Stimulated activated CD4-positive, alpha-beta T cell treated with anti-CD3 and anti-CD28 coated beads, Interleukin-1b, Interleukin-23, amount 100 ng/mL, for 1 hour (primary cell): ENCODE measurements at regions not wholly inside any gene's neighbourhood (a gene's known extent, or its start where the extent isn't known, plus 50 kb on each side); places are given as distances from the start of the nearest gene placed in this dataset.

ENCODE experiments used
- DNase-seq, 2 donors: peaks; one replicate each; pipeline ENCODE4 v3.0.0-alpha.2; 2020; ENCODE audit warnings: low read depth in 2 of 2

DNA sequence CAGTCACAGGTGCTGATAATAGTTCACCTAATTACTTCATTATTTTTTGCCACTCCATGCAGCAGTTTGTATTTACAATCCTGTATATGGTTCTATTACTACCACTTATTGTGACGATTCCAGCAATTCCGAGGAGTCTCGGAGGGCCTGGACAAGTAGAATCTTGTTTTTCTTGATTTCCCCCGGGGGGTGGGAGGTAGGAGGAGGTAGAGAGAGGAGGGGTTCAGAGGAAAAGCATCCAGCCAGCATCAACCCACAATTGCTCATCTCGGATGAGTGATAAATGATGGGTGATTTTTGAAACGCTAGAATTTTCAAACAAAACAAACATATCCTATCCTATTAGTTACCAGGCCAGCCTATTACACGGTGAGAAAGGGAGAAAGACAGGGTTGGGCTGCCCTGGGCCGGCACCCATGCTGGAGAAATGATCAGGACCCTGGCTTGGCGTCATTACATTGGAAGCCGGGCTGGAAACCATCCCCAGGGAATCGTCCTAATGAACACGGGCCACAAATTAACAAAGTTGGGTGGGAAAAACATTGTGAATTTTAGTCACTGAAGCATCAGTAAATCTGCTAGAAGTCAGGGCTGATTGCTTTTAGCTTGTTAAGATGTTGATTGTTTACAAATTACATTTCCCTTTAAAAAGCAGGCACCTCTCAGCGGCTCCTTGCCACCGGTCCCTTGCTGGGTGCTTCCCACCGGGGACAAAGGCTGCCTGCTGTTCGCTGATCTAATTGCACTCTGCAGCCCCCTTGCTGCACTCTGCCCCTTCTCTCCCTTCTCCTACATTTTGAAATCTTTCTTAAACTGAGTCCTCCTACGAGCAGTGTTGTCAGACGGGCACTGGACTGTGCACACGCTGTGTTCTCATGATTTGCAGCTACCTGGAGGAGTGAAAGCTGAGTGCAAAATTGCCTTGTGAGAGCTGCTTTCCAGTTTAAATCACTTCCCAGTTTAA, 95.5 kb downstream of the FAM204A start:
- no peak for DNase-seq

DNA sequence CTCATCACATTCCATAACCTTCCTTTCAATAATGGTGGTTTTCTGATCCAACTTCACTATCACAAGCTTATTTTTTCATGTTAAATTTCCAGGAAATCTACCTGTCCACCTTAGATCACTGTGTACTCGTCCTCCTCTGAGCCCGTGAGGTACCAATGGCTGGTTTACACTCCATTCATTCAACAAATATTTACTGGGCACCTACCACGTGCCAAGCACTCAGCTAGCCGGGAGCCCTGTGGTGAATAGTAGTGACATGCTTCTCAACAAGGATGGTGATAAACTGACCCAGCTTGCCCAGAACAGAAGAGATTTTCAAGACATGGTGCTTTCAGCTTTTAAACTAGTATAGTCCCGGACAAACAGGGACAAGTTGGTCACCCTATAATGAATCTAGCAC, 98.2 kb downstream of the FAM204A start:
- no peak for DNase-seq

DNA sequence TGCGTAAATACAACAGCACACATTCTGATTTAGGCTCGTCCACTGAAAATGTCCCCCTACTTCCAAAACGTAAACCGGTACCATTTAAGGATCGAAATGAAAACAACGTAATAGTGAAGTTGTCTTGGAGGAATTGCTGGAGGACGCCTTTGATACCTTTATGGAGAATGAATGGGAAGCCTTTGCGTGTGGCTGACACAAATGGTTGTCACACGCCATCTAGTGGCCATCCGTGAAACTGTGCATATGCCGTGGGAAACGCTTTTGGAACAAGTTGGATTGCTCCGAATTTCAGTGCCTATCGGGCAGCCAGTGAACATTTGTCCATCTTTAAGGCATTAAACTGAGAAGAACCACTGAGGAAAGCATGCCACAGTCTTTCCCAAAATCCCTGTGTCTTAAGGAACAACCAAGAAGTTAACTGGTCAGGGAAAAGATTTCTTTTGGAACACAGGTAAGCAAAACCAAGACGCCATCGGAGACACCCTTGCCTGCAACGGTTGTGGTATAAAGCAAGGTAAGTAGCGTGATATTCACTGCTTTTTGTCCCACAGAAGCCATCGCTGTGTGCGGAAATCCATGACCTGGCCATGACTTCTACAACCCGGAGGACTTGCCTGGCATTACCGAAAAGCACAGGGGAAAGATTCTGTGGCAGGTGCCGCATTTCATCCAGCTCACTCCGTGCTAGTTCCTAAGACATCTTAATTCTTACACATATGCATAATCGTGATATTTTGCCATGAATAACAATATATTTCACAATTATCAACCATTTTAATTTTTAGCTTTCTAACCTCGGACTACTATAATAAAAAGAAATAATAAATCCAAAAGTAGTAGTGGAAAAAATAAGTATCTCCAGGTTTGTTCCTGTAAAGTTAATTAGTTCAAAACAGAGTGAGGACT, 100.6 kb downstream of the FAM204A start:
- peak; percentile 28 to 47 for DNase-seq

DNA sequence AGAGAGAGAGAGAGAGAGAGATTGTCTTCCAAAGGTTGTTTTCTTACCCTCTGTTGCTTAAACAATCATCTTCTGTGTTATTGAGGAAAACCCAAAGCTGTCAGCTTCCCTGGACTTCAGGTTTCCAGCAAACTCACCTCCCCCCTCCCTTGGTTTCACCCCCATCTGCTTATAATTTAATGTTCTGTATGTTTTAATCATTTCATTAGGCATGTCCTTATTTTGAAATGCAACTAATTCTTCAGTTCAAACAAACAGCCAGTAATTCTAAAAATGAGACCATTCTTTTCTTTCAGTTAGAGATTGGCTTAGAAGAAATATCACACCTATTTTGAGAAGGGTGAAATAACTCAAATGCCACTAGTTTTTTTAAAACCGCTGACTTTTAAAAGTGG, 102.9 kb downstream of the FAM204A start:
- DNase-seq: no peak

DNA sequence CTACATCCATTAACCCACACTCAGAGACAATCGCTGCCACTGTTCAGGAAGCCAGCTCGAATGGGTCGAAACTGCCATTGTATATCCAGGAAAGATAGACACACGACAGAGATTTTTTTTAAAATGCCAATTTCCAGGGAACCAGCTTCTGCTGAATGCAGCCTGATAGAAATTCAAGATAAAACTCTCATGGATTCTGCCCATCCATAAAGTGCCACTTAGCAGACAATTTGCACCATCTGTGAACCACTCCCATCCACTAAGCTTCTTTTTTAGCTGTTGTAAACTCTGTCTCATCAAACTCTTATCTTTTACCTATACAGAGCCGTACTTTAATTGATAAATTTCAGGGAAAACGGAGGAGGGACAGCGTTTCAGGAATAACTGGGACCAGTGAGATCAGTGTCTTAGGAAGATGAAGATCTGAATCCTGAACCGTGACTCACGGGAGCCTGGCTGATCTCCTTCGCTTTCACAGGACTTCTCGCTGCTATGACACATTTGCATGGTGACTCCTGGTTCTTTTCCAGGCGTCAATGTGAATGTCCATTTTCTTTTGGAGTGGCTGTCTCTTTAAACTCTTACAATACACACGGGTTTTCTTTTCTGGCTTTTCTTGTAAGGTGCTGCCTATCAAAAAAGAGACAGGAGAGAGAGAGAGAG, 103.4 kb downstream of the FAM204A start:
- DNase-seq: no peak

DNA sequence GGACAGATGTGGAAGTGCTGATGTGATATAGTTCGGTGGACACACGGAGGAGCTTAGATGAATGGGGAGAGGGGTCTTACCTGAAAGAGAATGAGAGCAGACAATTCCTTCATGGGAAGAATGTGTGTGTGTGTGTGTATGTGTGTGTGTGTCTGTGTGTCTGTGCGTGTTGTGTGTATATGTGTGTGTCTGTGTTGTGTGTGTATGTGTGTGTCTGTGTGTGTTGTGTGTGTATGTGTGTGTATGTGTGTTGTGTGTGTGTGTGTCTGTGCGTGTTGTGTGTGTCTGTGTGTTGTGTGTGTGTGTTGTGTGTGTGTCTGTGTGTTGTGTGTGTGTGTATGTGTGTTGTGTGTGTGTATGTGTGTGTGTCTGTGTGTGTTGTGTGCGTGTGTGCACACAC, 104.2 kb downstream of the FAM204A start:
- no peak for DNase-seq

DNA sequence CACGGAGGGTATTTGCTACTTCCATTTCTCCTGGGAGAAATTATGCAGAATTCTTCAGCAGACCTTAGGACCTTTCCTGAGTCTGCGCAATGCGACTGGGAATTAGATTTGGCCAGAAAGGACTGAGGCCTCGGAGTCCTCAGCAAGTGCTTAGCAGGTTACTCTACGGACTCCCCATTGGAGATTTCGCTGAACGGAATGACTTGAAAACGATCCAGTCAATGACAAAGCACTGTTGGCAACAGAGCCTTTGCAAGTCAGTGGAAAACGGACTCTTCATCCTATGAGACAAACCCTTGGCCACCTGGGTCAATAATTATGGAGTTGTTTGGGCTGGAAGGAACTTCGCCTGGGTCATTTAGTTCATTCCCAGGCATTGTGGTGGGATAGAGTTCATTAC, 107.4 kb downstream of the FAM204A start:
- no peak for DNase-seq

DNA sequence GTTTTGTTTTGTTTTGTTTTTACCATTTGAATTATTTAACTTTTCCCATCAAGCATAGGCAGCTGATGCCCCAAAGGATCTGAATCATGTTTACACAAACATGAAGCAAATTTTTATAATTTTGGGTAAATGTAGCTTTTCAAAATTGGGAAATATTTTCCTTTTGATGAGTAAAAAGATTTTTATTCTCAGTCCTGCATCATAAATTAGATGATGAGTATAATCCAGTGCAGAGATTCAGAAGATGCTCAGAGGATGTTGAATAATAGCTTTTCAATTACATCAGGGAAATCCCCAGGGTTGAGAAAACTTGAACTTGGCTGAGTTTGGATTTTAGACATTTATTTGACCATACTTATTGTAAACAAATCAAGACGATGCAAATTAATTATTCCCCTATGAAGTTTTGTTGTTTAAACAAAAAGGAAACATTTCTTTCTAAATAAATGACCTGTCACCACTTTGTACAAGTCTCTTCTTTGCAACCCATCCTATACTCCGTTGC, 121.7 kb downstream of the FAM204A start:
- no peak for DNase-seq

DNA sequence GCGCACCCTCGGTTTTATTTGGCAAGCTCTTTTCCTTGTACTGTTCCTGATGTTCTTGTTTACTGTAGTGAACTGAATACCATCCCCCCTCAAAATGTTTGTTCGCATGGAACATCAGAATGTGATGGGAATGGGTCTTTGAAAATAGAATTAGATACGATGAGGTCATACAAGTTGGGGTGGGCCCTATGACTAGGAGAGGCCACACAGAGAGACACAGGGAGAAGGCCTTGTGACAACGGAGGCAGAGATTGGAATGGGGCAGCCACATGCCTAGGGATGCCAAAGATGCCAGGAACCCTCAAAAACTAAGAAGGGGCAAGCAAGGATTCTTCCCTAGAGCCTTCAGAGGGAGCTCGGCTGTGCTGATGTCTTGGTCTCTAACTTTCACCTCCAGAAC, 123.6 kb downstream of the FAM204A start:
- DNase-seq: no peak

DNA sequence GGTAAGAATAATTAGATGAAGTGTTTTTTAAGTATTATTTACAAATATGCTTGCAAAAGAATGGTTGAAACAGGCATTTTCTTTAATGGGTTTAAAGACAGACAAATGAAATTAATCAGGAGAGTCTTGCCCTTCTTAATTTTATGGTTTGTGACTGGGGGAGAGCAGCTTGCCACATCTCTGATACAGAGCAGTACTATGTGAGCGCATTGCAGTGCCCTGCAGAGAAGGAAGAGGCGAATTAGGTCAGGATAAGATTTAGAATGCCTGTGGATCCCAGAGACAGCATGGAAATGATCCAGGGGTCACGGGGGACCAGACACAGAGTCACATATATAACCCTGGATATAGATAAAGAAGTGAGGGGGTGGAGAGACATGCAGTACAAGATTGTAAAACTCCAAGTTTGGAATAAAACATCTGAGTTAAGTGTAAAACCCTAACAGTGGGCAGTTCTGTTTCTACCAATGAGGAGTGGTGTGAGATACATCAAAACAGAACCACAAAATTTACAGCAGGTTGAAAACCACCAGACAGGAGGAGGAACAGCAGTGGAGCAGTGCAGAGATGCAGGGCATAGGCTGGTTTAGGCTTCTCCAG, 125.5 kb downstream of the FAM204A start:
- no peak for DNase-seq

DNA sequence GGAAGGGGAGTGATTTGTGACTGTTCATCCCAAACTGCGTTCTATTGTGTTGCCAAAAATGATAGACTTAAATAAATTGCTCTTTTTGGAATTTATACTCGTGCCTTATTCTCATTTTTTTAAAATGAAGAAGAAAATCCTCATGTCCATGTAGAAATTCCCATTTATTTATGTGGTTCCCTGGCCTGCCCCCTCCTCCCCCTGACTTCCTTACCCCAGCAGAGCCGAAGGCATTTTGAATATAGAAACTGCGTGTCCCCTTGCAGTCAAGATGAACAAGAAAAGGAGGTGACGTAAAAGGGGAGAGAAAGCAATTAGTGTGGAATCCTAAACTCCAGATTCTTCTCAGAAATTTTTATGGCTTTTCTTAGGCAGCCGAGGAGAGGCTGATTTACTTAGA, 126.1 kb downstream of the FAM204A start:
- no peak for DNase-seq

DNA sequence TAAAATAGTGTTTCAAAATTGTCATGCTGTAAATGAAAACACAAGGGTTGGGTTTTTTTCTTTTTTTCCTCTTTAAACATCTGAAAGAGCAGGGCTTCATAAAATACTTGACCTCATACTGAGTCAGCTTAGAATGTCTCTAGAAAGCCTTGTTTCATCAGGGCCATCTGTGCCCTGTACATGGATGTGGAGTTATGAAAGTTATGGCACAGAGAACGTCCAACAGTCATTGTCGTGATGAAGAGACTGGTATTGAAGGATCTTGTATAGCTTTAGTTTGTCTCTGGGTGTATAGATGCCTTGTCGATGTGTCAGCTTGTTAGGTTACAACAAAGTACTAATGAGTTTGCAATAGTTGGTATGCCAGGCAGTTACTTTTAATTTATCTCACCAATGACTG, 127.3 kb downstream of the FAM204A start:
- no peak for DNase-seq

DNA sequence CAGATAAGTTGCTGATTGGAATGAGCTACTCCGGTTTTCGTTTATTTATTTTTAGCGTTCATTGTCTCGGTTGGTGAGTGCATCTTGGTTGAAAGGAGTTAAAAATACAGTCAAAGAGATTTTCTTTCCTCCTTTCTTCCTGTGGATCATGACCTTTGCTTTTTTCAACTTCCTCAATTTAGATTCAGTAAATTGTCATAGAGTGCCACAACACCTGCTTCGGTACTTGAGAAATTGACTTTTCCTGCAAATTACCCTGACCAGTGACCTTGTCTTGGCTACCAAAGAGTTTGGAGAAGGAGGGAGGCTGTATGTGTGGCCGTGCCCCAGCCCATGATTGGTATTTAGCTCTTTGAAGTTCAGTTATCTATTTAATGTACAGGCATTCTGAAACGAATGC, 128.7 kb downstream of the FAM204A start:
- DNase-seq: no peak

DNA sequence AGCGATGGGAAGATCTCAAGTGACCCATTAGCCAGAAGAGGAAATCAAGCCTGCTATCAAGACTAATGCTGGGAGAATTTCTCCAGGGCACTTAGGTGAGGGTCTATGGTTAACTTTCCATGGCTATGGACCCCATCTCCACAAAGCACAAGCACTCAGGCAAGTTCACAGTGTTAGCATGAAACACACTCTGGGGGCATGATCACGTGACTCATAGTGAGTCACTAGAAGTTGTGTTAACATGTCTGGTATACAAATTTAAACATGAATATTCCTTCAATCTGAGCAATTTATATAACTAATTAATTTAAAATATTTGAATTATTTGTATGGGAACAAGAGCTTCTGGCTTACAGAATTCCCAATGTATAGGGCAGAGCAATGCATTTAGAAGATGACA, 131.8 kb downstream of the FAM204A start:
- DNase-seq: no peak

DNA sequence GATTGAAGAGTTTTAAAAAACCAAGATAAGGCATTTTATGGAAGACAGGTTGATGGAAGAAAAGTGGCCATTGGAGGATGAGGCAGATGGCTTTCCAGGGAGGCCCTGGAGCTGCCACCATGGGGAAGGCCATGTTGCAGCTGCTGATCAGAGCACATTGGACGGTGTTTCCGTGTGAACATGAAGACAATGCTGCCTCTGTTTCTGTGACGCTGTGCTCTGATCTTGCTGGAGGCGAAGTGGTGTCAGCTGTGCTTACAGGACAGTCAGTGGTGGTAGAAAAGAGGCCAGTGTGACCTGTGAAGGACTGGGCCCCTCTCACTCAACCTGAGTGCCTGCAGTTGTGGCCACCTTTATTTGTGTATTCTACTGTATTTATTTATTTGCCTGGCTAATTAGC, 132.9 kb downstream of the FAM204A start:
- no peak for DNase-seq

DNA sequence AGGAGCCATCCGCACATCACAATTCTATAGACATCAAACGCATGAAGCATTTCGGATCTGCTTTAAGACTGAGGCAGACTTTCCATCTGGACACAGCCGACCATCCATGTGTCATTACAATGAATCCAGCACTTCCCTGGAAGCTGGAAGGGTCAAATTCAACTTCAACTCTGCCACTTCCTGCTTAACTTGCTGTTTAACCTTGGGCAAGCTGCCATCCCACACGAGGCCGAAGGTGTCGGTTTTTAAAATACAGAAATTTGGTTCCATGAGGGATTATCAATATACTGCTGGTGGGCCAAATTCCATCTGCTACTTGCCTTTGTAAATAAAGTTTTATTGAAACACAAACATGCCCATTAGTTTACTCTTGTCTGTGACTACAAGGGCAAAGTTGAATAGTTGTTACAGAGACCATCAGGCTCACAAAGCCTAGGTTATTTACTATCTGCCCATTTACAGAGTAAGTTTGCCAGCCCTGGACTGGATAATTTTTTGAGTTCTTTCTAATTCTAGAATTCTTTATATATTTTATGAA, 134.6 kb downstream of the FAM204A start:
- no peak for DNase-seq

DNA sequence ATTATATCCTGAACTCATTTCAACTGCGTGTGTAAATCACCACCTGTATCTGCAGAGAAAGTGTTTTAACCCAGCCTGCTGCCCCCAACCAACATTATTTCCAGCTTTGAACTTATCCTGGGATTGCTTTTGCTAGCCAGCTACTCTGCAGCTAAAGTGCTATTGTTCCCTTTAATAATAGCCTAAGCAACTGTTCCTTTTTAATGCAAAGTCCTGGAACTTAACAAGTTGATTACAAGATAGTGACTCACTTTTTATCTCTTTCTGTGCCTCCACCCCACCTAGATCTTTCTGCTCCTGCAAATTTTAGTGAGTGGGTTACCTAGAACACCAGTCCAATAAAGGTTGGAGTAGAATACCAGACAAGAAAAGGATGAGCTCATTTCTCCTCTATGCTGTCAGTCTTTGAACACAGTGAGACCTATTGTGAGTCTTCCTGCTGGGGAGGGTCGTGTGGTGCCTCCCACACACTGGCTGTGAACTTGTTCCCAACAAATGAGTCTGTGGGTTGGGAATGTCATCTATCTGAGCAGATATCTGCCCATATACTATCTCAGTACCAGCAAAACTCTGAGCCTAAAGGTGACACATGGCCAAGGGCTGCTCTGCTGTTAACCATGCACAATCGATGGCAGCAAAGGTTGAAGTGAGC, 137.7 kb downstream of the FAM204A start:
- DNase-seq: no peak

DNA sequence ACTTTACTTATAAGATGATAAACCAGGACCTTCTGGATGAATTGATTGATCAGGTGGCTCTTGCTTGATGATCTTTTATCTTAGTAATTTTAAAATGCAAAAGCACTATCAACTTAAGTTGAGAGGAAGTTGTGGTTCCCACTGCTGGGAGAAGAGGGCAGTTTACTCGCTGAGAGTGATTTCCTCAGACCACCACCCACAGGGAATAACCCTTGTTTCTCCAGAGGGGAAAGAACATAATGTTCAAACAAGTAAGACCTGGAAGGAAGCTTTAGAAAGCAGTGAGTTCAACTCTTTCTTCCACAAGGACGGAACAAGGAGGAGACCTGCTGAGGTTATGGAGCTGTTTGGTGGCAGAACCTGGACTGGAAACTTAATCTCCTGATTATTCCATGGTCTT, 138.7 kb downstream of the FAM204A start:
- no peak for DNase-seq

DNA sequence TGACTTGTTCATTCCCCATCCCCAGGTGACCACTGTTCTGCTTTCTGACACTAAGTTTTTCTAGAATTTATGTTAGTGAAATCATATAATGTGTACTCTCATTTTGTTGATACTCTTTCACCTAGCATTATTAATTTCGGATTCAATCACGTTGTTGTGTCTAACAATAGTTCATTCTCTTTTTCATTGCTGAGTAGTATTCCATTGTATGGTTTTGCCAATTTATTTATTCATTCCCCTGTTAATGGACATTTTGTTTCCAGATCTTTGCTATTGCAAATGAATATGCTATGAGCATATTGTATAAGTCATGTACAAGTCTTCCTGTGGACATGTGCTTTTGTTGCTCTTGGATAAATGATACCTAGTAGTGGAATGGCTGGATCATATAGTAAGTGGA, 146.4 kb downstream of the FAM204A start:
- no peak for DNase-seq

DNA sequence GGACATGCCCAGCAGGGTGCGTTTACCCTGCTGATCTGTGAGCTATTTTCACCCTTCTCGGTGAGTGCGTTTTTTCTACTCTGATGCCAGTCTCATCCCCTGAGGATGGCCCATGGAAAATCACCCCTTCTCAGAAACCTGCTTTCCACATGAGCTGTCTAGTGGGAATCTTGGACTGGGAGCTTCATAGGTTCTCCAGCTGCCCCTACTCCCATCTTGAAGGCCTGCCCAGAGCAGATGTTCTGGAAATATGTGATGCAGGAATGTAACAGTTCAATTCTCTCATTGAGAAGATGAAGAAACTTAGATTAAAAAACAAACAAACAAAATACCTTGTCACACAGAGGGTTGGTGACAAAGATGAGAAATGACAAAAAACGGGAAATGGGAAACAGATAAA, 146.9 kb upstream of the RAB11FIP2 start:
- no peak for DNase-seq

DNA sequence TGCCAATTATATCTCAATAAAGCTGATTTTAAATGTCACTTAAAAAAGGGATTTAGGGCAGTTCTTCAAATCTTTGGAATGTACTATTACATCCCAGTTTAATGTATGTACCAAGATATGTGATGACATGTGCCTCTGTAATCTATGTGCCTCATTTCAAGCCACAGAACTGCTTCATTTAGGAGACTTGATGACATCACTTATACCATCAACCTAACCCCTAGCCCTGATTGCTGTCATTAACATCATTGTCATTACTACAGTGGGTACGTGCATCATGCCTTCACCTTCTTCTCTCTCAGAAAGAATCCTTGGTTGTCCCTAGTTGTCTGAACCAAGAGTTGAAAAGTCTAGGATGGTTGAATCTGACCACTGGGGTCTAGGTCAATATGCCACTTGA, 134.3 kb upstream of the RAB11FIP2 start:
- DNase-seq: no peak
